ENCODE measurements at regions not wholly inside any gene's neighbourhood (a gene's known extent, or its start where the extent isn't known, plus 50 kb on each side); places are given as distances from the start of the nearest gene placed in this dataset.
"Not testable (repeated sequence)": the region's sequence is repeated elsewhere in the genome, so short reads cannot be mapped to it uniquely, and the experiment has no call there.

DNA sequence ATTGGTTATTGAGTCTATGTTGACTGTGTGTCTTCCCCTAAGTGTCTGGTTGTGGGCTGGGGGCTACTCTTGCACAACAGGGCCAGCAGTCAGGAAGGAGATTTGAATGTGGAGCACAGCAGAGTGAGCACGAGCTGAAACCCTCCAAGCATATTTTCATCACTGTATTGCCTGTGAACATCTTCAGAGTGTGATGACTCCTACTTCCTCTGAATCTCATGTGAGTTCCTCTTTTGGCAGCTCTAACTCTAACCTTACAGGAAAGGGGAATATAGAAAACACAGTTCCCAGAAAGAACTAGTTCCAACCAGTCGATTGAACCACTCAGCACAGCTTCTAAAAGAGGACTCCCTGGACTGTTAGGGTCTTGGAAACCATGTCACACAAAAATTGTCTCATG, 211.6 kb downstream of the RAP2B start:
- no peak for DNase-seq (ENCODE audit: low spot score)

DNA sequence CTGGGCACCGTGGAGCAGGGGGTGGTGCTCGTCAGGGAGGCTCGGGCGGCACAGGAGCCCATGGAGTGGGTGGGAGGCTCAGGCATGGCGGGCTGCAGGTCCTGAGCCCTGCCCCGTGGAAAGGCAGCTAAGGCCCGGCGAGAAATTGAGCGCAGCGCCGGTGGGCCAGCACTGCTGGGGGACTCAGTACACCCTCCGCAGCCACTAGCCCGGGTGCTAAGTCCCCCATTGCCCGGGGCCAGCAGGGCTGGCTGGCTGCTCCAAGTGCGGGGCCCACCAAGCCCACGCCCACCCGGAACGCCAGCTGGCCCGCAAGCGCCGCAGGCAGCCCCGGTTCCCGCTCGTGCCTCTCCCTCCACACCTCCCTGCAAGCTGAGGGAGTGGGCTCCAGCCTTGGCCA, 216.3 kb downstream of the RAP2B start:
- DNase-seq (ENCODE audit: low spot score), result not testable (repeated sequence)

DNA sequence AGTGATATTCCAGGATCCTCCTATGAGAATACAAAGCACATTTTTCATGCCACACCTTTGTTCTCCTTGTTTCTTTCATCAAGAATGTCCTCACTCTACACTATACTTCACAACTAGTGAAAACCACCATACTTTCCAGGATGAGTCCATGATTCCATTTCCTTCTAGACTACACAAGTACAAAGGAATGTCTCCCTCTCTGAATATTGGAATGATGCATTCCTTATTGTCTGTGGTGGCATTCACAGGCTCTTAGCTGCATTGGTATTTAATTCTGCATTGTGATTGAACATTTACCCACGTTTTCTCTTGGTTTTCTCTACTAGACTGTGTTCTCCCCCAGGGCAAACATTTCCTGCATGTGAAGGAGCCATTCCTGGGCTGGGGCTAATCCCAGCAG, 217.5 kb downstream of the RAP2B start:
- no peak for DNase-seq (ENCODE audit: low spot score)

DNA sequence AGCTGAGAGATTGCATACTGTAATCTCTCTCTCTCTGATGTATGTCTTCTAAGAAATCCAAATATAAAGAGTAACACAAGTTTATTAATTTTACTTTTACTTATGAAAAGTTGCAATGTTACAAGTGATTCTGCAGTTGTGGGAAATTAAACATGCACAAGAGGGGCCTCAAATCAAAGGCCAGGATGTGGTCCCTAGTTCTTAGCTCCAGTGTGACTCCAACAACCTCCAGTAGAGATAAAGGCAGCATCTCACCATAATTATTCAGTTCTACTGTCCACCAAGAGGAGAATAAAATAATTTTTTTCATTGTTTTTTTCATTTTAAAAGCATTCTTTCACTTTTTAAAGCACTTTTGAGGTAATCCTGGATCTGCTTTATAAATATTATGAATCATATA, 223.3 kb downstream of the RAP2B start:
- DNase-seq (ENCODE audit: low spot score), result no peak

DNA sequence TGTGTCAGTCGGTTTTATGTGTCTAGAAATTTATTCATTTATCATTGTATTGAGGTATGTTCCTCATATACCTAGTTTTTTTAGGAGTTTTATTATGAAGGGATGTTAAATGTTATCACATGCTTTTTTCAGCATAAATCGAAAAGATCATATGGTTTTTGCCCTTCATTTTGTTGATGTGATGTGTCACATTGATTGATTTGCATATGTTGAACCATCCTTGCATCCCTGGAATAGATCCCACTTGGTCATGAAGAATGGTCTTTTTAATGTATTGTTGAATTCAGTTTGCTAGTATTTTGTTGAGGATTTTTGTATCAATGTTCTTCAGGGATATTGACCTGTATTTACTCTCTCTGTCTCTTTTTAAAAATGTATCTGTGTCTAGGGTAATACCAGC, 230.3 kb downstream of the RAP2B start:
- no peak for DNase-seq (ENCODE audit: low spot score)

DNA sequence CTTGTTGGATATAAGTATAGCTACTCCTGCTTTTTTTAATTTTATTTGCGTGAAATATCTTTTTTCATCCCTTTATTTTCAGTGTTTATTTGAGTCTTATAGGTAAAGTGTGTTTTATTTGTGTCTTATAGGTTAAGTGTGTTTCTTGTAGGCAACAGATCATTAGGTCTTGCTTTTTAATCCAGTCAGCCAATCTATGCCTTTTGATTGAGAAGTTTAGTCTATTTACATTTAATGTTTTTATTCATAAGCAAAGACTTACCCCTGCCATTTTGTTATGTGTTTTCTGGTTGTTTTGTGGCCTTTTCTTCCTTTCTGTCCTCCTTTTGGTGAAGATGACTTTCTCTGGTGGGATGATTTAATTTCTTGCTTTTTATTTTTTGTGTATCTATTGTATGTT, 232.0 kb downstream of the RAP2B start:
- no peak for DNase-seq (ENCODE audit: low spot score)

DNA sequence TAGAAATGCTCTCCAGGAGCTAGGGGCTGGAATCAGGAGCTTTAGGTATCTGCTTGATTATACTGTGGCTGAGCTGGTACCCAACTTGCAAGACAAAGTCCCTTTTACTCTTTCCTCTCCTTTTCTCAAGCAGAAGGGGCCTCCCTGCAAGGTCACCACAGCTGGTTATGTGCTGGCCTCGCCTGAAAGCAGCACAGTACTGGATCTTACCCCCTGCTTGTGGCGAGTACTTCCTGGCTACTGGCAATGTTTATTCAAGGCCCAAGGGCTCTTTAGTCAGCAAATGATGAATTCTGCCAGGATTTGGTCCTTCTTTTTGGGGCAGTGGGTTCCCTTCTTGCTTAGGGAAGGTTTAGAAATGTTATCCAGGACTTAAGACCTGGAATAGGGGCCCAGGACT, 234.6 kb downstream of the RAP2B start:
- no peak for DNase-seq (ENCODE audit: low spot score)

DNA sequence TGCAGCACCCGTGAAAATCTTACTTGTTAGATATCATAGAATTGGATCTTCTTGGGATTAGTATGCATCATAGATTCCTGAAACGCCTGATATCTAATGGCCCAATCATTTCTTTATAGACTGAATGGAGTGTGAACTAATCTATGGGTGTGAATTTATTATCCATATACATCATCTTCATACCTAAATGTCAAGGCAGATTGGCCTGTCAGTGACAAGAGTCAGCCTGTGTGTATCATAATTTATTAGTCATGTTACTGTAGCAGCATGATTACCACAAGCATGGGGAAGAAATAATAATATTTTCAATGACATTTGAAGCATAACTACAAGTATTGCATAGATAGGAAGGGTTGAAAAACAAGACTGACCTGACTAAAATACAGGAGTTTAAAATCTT, 235.8 kb downstream of the RAP2B start:
- no peak for DNase-seq (ENCODE audit: low spot score)

DNA sequence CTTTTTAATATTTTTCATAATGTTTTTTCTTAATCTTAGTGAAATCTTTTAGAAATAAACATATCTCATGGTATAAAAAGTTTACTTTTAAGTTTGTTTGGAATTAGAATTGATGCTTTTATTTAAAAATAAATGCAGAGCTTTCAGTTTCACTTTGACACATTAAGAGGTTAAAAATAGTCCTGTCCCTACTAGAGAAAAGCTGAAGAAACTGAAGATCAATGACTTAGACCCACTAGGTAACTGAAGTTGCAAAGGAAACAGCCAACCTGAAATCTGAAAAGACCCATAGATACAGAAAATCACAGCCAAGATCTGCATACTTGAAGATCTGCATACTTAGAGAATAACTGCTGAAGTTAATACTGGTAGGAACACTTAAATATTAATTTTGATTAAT, 237.6 kb downstream of the RAP2B start:
- no peak for DNase-seq (ENCODE audit: low spot score)

DNA sequence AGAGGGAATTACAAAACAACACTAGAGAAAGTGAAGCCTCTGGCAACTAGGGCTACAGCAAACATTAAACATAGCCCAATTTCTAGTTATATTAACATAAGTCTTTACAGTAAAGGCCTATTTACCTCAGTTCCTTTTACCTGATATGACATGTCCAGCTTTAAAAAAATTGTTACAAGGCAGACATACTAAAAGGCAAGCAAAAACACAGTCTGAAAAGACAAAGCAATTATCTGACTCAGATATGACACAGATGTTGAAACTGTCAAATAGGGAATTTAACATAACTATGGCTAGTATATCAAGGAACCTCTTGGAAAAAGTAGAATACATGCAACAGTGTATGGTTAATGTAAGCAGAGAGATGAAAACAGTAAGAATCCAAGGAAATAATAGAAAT, 238.6 kb downstream of the RAP2B start:
- no peak for DNase-seq (ENCODE audit: low spot score)

DNA sequence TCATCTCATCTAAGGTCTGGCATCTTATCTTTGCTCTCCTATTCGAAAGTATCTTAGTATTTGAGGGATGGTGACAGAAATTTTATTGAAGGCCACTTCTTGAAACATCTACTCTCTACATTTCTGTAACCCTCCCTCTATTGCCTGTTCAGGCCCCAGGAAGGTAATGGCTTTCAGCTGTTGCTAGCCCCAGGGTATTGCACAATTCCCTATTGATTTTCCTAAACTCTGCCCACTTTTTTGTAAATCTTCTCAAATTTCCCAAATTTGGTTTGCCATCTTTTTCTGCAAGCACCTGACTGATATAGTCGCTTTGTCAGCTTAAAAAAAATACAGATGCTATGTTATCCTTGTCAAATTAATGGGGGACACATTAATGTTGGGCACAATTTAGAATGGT, 242.1 kb downstream of the RAP2B start:
- no peak for DNase-seq (ENCODE audit: low spot score)

DNA sequence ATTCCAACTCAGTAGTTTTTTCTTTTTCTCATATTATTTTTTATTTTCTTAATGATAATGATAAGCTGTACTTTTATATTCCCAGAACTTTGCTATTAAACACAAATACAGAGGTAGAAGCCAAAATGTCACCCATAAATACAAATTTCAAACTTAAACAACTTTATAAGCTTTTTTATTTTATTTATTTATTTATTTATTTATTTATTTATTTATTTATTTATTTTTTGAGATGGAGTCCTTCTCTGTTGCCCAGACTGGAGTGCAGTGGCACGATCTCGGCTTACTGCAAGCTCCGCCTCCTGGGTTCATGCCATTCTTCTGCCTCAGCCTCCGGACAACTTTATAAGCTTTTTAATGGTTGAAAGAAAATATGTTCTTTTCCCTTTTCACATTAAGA, 243.3 kb downstream of the RAP2B start:
- DNase-seq (ENCODE audit: low spot score), result not testable (repeated sequence)

DNA sequence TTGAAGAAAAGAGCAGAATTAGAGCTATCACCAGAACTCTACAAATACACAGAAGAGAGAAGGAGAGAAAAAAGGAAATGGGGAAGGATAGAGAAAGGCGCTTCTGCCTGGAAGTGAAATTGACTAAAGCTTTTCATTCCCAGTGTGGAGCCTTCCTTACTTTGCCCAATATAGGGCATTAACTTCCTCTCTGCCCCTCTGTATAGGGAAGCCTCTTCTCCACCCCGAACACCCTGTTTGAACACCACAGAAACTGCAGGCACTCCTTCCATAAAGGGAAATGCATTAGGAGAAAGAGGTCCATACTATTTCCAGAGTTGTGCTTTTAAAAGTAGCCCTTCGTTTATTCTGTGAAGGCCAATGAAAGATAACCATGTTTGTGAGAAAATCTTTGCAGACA, 248.5 kb downstream of the RAP2B start:
- no peak for DNase-seq (ENCODE audit: low spot score)

DNA sequence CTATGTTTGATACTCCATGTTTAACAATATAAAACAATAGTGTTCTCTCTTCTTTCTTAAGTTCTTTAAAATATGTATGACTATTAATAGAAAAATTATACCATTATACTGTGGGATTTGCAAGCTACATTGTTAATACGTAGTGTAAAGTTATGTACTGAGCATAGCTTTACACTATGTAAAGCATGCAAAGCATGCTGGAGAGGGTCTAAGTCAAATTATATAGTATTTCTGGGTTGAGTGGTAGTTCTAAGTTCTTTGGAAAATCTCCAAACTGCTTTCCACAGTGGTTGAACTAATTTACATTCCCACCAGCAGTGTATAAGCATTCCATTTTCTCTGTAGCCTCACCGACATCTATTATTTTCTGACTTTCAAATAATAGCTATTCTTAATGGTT, 253.0 kb downstream of the RAP2B start:
- no peak for DNase-seq (ENCODE audit: low spot score)

DNA sequence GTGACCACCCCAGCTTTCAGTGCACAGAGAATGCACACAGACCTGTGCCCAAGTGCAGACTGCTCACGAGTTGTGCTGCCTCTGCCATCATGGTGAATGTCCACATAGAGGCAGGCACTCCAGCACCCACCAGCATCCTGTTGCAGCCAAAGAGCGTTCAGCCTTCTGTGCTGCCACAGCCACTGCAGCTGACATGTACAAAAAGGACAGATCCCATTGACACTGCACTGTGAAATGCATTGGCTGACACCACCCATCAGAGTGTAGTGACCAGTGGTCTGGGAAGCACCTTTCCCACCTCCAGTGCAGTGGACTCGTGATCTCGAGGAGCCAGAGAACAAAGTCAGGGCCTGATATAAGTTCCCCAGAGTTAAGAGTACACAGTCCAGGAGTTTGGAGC, 260.3 kb downstream of the RAP2B start:
- no peak for DNase-seq (ENCODE audit: low spot score)

DNA sequence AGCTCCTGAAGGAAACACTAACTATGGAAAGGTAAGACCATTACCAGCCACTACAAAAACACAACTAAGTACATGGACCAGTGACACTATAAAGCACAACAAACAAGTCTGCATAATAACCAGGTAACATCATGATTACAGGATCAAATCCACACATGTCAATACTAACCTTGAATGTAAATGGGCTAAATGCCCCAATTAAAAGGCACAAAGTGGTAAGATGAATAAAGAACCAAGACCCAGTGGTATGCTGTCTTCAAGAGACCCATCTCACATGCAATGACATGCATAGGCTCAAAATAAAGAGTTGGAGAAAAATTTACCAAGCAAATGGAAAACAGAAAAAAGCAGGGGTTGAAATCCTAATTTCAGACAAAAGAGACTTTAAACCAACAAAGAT, 261.8 kb downstream of the RAP2B start:
- DNase-seq (ENCODE audit: low spot score), result not testable (repeated sequence)

DNA sequence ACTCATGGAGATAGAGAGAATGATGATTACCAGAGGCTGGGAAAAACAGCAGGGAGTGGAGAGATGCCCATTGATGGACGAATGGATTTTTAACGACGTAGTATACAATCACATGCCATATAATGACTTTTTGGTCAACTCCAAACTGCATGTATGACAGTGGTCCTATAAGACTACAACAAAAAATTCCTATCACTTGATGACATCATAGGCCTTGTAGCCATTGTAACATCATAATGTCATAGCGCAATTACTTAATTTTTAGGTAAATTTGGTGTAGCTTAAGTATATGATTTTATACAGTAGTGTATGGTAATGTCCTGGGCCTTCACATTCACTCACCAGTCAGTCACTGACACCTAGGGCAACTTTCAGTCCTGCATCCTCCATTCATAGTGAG, 264.3 kb downstream of the RAP2B start:
- no peak for DNase-seq (ENCODE audit: low spot score)

DNA sequence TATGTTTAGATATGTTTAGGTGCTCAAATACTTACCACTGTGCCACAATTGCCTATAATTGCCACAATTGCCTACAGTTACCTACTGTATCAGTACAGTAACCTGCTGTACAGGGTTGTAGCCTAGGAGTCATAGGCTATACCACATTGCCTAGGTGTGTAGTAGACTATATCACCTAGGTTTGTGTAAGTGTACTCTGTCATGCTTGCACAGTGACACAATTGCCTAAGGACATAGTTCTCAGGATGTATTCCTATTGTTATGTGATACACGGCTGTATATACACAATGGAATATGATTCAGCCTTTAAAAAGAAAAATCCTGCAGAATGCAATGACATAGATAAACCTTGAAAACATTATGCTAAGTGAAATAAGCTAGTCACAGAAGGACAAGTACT, 264.8 kb downstream of the RAP2B start:
- no peak for DNase-seq (ENCODE audit: low spot score)

DNA sequence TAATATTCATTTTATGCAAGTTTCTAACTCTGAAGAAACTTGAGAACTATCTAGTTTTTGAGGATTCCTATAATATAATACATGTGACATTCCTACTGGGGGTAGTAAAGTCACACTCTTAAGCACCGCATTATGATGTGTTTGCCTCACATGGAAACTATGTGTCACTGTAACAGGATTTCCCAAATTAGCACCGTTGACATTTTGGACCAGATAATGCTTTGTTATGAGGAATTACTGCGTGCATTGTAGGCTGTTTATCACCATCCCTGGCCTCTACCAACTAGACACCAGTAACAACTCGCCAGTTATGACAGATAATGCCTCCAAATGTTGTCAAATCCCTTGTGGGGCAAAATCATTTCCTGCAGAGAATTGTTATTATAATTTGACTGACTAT, 267.8 kb downstream of the RAP2B start:
- DNase-seq (ENCODE audit: low spot score), result no peak

DNA sequence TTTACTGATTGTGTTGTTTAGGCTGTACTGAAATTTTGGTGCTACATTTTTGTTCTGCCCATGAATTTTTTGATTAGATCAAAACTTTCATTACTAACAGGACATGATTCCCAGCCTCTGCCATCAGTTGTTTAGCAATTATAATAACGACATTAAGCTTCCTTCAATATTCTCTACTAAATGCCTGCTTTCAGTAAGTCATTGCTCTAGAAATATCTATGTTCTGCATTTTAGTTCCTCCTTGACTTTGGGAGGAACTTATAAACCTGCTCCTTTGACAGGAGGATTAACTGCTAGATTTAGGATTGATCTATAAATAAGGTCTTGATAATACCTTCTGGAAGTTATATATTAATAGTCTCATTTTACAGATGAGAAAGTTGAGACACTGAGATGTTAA, 269.1 kb downstream of the RAP2B start:
- no peak for DNase-seq (ENCODE audit: low spot score)

DNA sequence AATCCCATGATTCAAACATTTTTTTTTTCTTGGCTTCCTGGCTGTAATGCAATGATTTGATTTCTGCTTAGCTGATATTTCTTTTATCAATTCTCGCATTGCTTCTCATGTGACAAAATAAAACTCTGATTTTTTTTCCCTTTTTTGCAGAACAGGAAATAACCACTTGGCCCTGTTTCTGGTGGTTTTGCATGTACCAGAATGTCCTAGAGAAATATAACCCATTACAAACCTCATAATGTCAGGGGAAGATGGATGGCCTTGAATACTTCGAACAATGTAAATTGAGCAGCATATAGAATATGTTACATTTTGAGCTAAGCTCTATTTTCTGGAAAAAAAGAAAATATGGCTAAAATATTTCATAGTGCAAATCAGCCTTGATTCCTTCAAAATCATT, 275.6 kb downstream of the RAP2B start:
- no peak for DNase-seq (ENCODE audit: low spot score)

DNA sequence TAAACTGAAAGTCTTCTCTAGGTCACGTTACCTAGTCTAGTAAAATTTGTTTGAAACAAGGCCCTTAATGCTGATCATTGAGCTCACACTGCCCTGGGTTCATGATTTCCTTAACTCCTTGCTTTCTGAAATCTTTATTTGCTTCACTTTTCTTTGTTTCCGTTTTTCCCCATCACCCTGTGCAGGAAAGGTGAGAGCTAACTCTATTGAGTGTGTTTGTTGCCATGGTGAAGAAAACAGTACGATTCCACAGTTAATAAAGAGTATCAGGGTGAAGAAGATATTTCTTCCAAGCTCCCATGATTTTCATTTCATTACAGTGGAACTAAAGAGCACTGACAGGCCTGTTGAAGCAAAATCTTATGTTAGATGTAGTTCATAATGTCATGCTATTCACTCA, 276.2 kb downstream of the RAP2B start:
- no peak for DNase-seq (ENCODE audit: low spot score)

DNA sequence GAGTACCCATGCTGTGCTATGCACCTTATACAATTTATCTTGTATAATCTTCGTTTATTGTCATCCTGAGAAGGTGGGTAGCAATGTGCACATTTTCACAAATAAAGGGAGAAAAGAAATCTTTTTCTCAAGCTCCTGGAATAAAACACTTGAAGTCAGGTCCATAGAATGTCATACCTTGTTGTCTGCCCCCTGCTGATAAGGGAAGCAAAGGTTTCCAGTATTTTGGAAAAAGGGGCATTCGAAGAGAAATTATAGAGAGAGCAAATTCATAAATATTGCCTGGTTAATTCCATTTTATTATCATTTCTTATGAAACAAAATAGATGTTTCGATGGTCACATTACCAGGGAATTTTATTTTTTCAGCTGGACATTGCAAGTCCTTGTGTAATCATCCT, 277.8 kb downstream of the RAP2B start:
- DNase-seq (ENCODE audit: low spot score), result no peak

DNA sequence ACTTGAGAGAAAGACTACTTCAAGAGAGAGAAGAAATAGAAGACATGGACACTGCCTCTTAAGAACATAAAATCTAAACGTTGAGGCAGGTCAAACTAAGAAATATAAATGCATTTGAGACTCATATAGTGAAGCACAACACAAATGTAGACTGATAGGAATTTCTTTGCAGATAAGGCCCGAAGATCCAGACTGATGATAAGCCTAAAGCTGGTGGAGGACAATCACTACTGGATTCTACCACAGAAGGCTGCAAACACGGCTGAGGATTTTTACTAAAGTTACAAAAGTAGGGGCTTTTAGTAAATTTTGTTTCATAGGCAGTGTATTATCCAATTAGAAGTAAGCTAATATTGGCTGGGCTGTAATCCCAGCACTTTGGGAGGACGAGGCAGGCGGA, 278.3 kb downstream of the RAP2B start:
- DNase-seq (ENCODE audit: low spot score), result no peak

DNA sequence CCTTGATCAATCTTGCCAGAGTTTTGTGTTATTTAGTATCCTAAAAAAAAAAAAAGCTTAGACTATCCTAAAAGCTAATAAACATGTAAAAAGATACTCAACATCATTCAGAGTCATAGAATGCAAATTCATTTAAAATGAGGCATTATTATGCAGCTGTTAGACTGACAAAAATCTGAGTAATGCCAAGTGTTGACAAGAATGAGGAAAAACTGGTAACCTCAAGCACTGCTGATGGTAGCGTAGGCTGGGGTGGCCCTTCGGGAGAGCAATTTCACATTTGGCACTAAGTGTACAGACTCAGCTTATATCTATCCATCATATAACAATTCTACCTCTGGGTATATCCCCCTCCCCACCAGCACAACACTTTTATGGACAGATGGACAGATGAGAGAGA, 280.4 kb downstream of the RAP2B start:
- DNase-seq (ENCODE audit: low spot score), result no peak
